ENCODE measurements at regions not wholly inside any gene's neighbourhood (a gene's known extent, or its start where the extent isn't known, plus 50 kb on each side); places are given as distances from the start of the nearest gene placed in this dataset.

DNA sequence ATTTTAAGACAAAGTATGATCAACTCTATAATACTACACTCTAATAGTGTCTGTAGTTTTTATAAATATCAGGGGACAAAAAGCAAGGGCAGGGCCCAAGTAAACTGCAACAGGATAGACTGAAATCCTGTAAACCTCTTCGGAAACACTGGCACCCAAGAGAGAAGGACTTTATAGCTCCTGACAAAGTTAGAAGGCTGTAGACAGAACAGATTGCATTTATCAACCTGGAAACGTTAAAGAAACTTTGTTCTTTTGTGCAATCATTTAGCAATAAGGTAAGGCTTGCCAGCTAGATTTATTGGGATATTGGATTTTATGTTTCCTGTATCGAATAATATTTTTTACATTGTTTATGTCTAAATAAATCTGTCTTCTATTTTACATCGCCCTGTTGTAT is 91.8 kb upstream of the MAN2A1 start:
- H3K36me3 Mint-ChIP-seq (ENCODE audit: low read depth): no peaks in the 10 kb centered on the region
- H3K9me3 Mint-ChIP-seq: no peaks in the 10 kb centered on the region
- no peak overlapping the region for H3K27ac Mint-ChIP-seq
- intact Hi-C loops (cut with micrococcal nuclease): no loop called here
- no peaks in the 10 kb centered on the region for H3K27me3 Mint-ChIP-seq
- no peak for DNase-seq
- H3K4me3 Mint-ChIP-seq: no peak overlapping the region
- no peaks in the 10 kb centered on the region for H3K4me1 Mint-ChIP-seq

GRCh38 chr5:109594217-109594616 is 95.5 kb upstream of the MAN2A1 start:
- Mint-ChIP-seq H3K27ac (no peak overlapping the region), H3K36me3 (ENCODE audit: low read depth) (no peaks in the 10 kb centered on the region), H3K4me1 (no peaks in the 10 kb centered on the region), H3K27me3 (no peaks in the 10 kb centered on the region), H3K4me3 (no peak overlapping the region), H3K9me3 (no peaks in the 10 kb centered on the region)
- no peak for DNase-seq
- intact Hi-C loops (cut with micrococcal nuclease): no loop called here

GRCh38 chr5:109590799-109591198 is 98.9 kb upstream of the MAN2A1 start:
- Mint-ChIP-seq H3K9me3 (no peaks in the 10 kb centered on the region), H3K27ac (no peak overlapping the region), H3K4me1 (no peaks in the 10 kb centered on the region), H3K36me3 (ENCODE audit: low read depth) (no peaks in the 10 kb centered on the region), H3K4me3 (no peak overlapping the region), H3K27me3 (no peaks in the 10 kb centered on the region)
- no peak for DNase-seq
- intact Hi-C loops (cut with micrococcal nuclease): no loop called here

- Mint-ChIP-seq H3K4me1 (no peaks in the 10 kb centered on the region), H3K36me3 (ENCODE audit: low read depth) (no peaks in the 10 kb centered on the region), H3K4me3 (no peak overlapping the region), H3K9me3 (no peaks in the 10 kb centered on the region), H3K27me3 (no peaks in the 10 kb centered on the region), H3K27ac (no peak overlapping the region)
- intact Hi-C loops (cut with micrococcal nuclease): no loop called here
- DNase-seq: no peak
Observed at GRCh38 chr5:109589986-109590385, 99.7 kb upstream of the MAN2A1 start.

- Mint-ChIP-seq H3K4me3 (no peak overlapping the region), H3K9me3 (no peaks in the 10 kb centered on the region), H3K27ac (no peak overlapping the region), H3K27me3 (no peaks in the 10 kb centered on the region), H3K4me1 (no peaks in the 10 kb centered on the region), H3K36me3 (ENCODE audit: low read depth) (no peaks in the 10 kb centered on the region)
- intact Hi-C loops (cut with micrococcal nuclease): no loop called here
- DNase-seq: no peak
Observed at GRCh38 chr5:109589239-109589638, 100.5 kb upstream of the MAN2A1 start.

DNA sequence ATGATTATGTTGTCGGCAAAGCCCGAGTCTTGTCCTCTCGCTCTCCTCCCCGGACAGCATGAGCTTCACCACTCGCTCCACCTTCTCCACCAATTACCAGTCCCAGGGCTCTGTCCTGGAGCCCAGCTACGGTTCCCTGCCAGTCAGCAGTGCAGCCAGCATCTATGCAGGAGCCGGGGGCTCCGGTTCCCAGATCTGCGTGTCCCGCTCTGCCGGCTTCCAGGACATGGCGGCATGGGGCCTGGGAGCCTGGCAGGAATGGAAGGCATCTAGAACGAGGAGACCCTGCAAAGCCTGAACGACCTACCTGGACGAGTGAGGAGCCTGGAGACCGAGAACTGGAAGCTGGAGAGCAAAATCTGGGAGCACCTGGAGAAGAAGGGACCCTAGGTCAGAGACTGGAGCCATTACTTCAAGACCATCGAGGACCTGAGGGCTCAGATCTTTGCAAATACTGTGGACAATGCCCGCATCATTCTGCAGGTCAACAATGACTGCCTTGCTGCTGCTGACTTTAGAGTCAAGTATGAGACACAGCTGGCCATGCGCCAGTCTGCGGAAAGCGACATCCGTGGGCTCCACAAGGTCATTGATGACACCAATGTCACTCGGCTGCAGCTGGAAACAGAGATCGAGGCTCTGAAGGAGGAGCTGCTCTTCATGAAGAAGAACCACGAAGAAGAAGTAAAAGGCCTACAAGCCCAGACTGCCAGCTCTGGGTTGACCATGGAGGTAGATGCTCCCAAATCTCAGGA is 101.3 kb upstream of the MAN2A1 start:
- Mint-ChIP-seq H3K4me3 (no peak overlapping the region), H3K4me1 (no peaks in the 10 kb centered on the region), H3K27me3 (peaks cover 2% of the 10 kb centered on the region), H3K36me3 (ENCODE audit: low read depth) (no peaks in the 10 kb centered on the region), H3K9me3 (no peaks in the 10 kb centered on the region), H3K27ac (no peak overlapping the region)
- intact Hi-C loops (cut with micrococcal nuclease): no loop called here
- DNase-seq: no peak

- H3K9me3 Mint-ChIP-seq: no peaks in the 10 kb centered on the region
- intact Hi-C loops (cut with micrococcal nuclease): no loop called here
- DNase-seq: no peak
- no peaks in the 10 kb centered on the region for H3K4me1 Mint-ChIP-seq
- H3K36me3 Mint-ChIP-seq (ENCODE audit: low read depth): no peaks in the 10 kb centered on the region
- peaks cover 2% of the 10 kb centered on the region for H3K27me3 Mint-ChIP-seq
- H3K27ac Mint-ChIP-seq: no peak overlapping the region
- H3K4me3 Mint-ChIP-seq: no peak overlapping the region
Observed at GRCh38 chr5:109584986-109585599, 104.6 kb upstream of the MAN2A1 start.

DNA sequence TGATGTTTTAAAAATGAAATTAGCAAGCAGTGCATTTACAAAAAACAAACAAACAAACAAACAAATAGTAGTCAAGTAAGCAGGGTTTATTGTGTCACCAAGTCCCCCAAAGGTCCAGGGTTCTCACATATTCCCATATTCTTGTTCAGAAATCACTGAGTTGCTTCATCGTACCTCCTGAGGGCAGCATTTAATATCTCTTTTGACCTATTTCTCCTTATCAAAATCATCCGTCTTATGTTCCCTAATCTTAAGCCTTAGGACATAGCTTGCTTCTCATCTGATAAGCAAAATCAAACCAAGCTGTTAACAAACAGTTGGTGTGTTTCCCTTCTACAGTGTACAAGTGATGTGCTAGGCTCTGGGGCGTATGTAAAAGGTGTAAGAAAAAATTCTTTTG is 109.5 kb upstream of the MAN2A1 start:
- no peaks in the 10 kb centered on the region for H3K9me3 Mint-ChIP-seq
- H3K27me3 Mint-ChIP-seq: peaks cover 2% of the 10 kb centered on the region
- H3K4me3 Mint-ChIP-seq: no peak overlapping the region
- no peaks in the 10 kb centered on the region for H3K36me3 Mint-ChIP-seq (ENCODE audit: low read depth)
- intact Hi-C loops (cut with micrococcal nuclease): no loop called here
- H3K27ac Mint-ChIP-seq: no peak overlapping the region
- H3K4me1 Mint-ChIP-seq: no peaks in the 10 kb centered on the region
- no peak for DNase-seq

DNA sequence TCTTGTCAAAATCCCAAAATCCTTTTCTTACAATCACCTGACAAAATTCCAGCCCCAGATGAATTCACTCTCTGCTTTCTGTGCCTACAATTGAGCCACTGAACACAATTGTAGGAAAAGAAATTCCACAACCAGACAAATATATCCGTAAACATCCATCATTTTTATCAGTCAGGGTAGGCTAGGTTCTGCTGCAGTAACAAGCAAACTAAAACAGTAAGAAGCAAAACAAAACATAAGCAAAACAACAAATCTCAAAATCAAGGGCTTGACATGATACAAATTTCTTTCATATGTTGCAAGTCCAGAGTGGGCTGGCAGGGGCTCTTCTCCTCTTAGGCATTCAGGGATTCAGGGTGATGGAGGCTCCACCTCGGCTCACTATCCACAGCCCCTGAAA is 114.2 kb upstream of the MAN2A1 start:
- no peak for DNase-seq
- Mint-ChIP-seq H3K4me3 (no peak overlapping the region), H3K27me3 (no peaks in the 10 kb centered on the region), H3K4me1 (no peaks in the 10 kb centered on the region), H3K36me3 (ENCODE audit: low read depth) (no peaks in the 10 kb centered on the region), H3K9me3 (no peaks in the 10 kb centered on the region), H3K27ac (no peak overlapping the region)
- intact Hi-C loops (cut with micrococcal nuclease): no loop called here

GRCh38 chr5:109574985-109575384 is 114.7 kb upstream of the MAN2A1 start:
- DNase-seq: no peak
- Mint-ChIP-seq H3K4me3 (no peak overlapping the region), H3K9me3 (no peaks in the 10 kb centered on the region), H3K36me3 (ENCODE audit: low read depth) (no peaks in the 10 kb centered on the region), H3K27ac (no peak overlapping the region), H3K27me3 (no peaks in the 10 kb centered on the region), H3K4me1 (no peaks in the 10 kb centered on the region)
- intact Hi-C loops (cut with micrococcal nuclease): no loop called here

- Mint-ChIP-seq H3K4me3 (no peak overlapping the region), H3K27ac (no peak overlapping the region), H3K4me1 (no peaks in the 10 kb centered on the region), H3K36me3 (ENCODE audit: low read depth) (no peaks in the 10 kb centered on the region), H3K27me3 (no peaks in the 10 kb centered on the region), H3K9me3 (no peaks in the 10 kb centered on the region)
- intact Hi-C loops (cut with micrococcal nuclease): no loop called here
- DNase-seq: no peak
Observed at GRCh38 chr5:109573766-109574165, 116.0 kb upstream of the MAN2A1 start.

DNA sequence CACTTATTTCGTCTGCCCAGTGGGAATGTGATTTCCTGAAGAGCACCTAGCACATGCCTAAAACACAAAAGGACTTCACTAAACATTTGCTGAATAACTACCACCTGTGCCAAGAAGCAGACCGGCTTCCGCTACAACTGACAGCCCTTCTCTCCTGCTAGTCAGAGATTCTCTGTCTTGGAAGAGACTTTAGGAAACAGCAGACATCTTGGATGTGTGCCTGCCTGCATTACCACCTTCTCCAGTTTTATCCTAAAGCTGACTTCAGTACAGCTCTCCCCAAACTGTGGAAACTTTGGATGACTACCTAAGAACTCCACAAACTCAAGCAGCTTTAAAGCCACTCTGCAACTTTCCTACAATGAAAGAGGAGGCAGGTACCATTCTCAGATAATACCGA is 116.5 kb upstream of the MAN2A1 start:
- Mint-ChIP-seq H3K9me3 (no peaks in the 10 kb centered on the region), H3K36me3 (ENCODE audit: low read depth) (no peaks in the 10 kb centered on the region), H3K4me3 (no peak overlapping the region), H3K27me3 (no peaks in the 10 kb centered on the region), H3K4me1 (no peaks in the 10 kb centered on the region), H3K27ac (no peak overlapping the region)
- no peak for DNase-seq
- intact Hi-C loops (cut with micrococcal nuclease): no loop called here

DNA sequence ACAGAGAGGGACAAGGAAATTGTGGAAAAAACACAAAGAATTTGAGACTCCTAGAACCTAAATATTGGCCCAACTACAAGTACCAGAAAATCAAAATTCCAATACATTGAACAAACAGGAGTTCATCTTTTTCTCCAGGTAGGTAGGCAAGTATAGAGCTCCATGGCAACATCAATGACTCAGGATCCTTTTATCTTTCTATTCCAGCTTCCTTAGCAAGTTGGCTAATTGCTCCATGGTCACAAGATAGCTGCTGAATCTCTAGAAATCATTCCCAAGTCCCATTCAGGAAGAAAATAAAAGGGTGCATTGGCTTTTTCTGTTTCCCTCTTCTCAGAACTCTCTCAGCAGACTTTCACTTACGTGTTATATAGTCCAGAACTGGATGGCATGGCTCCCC is 117.9 kb upstream of the MAN2A1 start:
- Mint-ChIP-seq H3K27ac (no peak overlapping the region), H3K4me1 (no peaks in the 10 kb centered on the region), H3K27me3 (no peaks in the 10 kb centered on the region), H3K36me3 (ENCODE audit: low read depth) (no peaks in the 10 kb centered on the region), H3K4me3 (no peak overlapping the region), H3K9me3 (no peaks in the 10 kb centered on the region)
- no peak for DNase-seq
- intact Hi-C loops (cut with micrococcal nuclease): no loop called here

GRCh38 chr5:109570362-109570874 is 119.3 kb upstream of the MAN2A1 start:
- H3K27ac Mint-ChIP-seq: no peak overlapping the region
- H3K4me1 Mint-ChIP-seq: no peaks in the 10 kb centered on the region
- H3K36me3 Mint-ChIP-seq (ENCODE audit: low read depth): no peaks in the 10 kb centered on the region
- H3K4me3 Mint-ChIP-seq: no peak overlapping the region
- H3K9me3 Mint-ChIP-seq: no peaks in the 10 kb centered on the region
- no peak for DNase-seq
- intact Hi-C loops (cut with micrococcal nuclease): no loop called here
- no peaks in the 10 kb centered on the region for H3K27me3 Mint-ChIP-seq

All from activated CD4-positive, alpha-beta T cell treated with anti-CD3 and anti-CD28 coated beads, Interleukin-2, amount 10 ng/mL, durations not matched to agents 24 days and 14 days (primary cell).